ENCODE measurements at regions not wholly inside any gene's neighbourhood (a gene's known extent, or its start where the extent isn't known, plus 50 kb on each side); places are given as distances from the start of the nearest gene placed in this dataset.

DNA sequence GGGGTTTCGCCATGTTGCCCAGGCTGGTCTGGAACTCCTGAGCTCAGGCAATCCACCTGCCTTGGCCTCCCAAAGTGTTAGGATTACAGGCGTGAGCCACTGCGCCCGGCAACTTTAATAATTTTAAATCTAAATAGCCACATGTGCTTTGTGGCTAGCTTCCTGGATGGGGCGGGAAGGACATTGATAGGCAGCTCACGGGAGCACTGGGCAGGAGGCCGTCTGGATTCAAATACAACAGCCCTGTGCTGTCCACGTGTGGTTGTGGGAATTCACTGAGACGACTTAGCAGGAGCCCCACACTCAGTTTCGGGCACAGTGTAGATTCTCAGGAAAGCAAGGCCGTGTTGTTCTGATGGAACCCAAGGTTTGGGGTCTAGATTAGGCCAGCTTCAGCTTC, 177.1 kb downstream of the ETS2 start:
- TF ChIP-seq EZH2 (IDR thresholded peaks at IDR 0.05; ENCODE audit: borderline replicate concordance, low read depth, low read length, severe bottlenecking), result no peak
- TF ChIP-seq, protein P1, sequence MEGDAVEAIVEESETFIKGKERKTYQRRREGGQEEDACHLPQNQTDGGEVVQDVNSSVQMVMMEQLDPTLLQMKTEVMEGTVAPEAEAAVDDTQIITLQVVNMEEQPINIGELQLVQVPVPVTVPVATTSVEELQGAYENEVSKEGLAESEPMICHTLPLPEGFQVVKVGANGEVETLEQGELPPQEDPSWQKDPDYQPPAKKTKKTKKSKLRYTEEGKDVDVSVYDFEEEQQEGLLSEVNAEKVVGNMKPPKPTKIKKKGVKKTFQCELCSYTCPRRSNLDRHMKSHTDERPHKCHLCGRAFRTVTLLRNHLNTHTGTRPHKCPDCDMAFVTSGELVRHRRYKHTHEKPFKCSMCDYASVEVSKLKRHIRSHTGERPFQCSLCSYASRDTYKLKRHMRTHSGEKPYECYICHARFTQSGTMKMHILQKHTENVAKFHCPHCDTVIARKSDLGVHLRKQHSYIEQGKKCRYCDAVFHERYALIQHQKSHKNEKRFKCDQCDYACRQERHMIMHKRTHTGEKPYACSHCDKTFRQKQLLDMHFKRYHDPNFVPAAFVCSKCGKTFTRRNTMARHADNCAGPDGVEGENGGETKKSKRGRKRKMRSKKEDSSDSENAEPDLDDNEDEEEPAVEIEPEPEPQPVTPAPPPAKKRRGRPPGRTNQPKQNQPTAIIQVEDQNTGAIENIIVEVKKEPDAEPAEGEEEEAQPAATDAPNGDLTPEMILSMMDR (IDR thresholded peaks at IDR 0.05; ENCODE audit: borderline replicate concordance, extremely low read depth, low read length, poor library complexity, severe bottlenecking), result no peak
- Histone ChIP-seq H3K36me3 (ENCODE audit: insufficient read depth, low read length) (no peaks in the 10 kb centered on the region), H3K27ac (ENCODE audit: low read length) (peak overlapping the region; percentile 100), H3K27me3 (ENCODE audit: insufficient read depth, low read length, poor library complexity) (no peaks in the 10 kb centered on the region), H3K4me3 (ENCODE audit: low read depth in 1 of 2, low read length in 2 of 2) (no peak overlapping the region), H3K9ac (ENCODE audit: low read depth, low read length) (peak overlapping the region; percentile 76; the same call in 1 of the 2 replicates), H3K79me2 (ENCODE audit: insufficient read depth, low read length) (peaks cover 3% of the 10 kb centered on the region; the same call in 1 of the 2 replicates), H3K4me2 (ENCODE audit: insufficient read depth, low read length) (no peak overlapping the region), H3K9me3 (ENCODE audit: insufficient read depth, low read length, severe bottlenecking) (no peaks in the 10 kb centered on the region), H4K20me1 (ENCODE audit: insufficient read depth, low read length) (no peaks in the 10 kb centered on the region), H3K4me1 (ENCODE audit: insufficient read depth, low read length) (peaks cover 95% of the 10 kb centered on the region), H2AFZ (ENCODE audit: low read depth, low read length) (no peak overlapping the region)
- no peak for DNase-seq
- no peak for ATAC-seq (ENCODE audit: insufficient read depth, low read depth)

DNA sequence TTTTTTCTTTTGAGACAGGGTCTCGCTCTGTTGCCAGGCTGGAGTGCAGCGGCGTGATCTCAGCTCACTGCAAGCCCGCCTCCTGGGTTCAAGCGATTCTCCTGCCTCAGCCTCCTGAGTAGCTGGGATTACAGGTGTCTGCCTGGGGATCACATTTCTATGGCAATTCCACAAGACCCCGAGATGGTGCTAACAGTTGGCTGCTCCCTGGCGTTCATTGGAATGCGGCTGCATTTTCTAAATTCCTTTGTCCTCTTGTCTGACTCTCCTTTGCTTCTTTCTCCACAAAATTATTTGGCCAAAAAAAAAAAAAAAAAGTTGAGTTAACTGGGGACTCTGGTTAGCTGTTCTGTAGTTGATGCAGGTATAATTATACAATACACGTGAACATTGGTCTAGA, 176.4 kb downstream of the ETS2 start:
- DNase-seq (no peak), ATAC-seq (ENCODE audit: insufficient read depth, low read depth) (no peak)
- no peak overlapping the region for H2AFZ ChIP-seq (ENCODE audit: low read depth, low read length)
- peak overlapping the region; percentile 60 for H3K9ac ChIP-seq (ENCODE audit: low read depth, low read length)
- H3K27ac ChIP-seq (ENCODE audit: low read length), result peak overlapping the region; percentile 100
- 0 out of 2 replicates have a peak overlapping the region, but pooled peaks have one; percentile 59 for H3K4me2 ChIP-seq (ENCODE audit: insufficient read depth, low read length)
- H3K4me3 ChIP-seq (ENCODE audit: low read depth in 1 of 2, low read length in 2 of 2), result no peak overlapping the region
- no peaks in the 10 kb centered on the region for H3K27me3 ChIP-seq (ENCODE audit: insufficient read depth, low read length, poor library complexity)
- peaks cover 88% of the 10 kb centered on the region for H3K4me1 ChIP-seq (ENCODE audit: insufficient read depth, low read length)
- TF ChIP-seq EZH2 (IDR thresholded peaks at IDR 0.05; ENCODE audit: borderline replicate concordance, low read depth, low read length, severe bottlenecking), result no peak
- TF ChIP-seq, protein P1 (IDR thresholded peaks at IDR 0.05; ENCODE audit: borderline replicate concordance, extremely low read depth, low read length, poor library complexity, severe bottlenecking), result no peak
- no peaks in the 10 kb centered on the region for H3K36me3 ChIP-seq (ENCODE audit: insufficient read depth, low read length)
- H3K9me3 ChIP-seq (ENCODE audit: insufficient read depth, low read length, severe bottlenecking), result no peaks in the 10 kb centered on the region
- H4K20me1 ChIP-seq (ENCODE audit: insufficient read depth, low read length), result no peaks in the 10 kb centered on the region
- peaks cover 3% of the 10 kb centered on the region; the same call in 1 of the 2 replicates for H3K79me2 ChIP-seq (ENCODE audit: insufficient read depth, low read length)

DNA sequence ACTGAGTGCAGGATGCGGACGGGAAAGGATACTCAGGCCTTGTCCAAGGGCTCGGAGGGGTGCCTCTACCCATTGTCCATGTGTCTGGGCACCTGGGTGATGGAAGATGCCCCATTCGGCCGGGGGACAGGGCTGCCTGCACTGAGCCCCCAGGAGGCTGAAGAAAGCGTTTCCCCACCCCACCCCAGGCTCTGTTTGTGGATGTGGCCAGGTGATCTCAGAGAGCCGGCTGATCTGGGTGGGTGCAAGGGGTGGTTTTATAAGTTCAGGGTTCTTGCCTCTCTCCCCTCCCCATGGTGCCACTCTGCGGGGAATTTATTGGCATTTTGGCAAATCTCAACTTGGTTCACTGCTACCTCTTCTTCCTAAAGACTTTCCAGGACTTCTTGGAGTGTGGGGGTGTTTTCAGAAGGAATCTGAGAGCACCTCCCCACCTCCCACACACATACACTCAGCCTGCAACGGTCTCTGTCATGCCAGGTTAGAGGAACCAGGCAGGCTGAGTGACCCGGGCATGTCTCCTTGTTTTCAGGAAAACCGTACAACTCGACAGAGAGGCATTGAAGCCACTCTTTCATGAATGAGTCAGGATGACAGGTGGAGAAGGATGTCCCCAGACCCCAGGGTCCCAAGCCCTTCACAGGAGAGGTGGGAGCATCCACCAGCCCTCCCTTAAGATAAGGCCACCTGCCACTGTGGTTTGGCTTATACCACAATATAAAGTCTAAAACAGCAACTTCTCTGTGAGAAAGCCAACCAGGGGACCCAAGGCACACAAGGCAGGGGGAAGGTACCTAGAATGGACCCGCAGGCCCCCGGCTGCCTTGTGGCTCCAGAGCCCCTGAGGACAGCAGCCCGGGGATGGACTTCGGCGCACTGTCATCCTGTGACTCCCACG, 174.9 kb downstream of the ETS2 start:
- peak; percentile 90 for DNase-seq
- no peaks in the 10 kb centered on the region for H3K36me3 ChIP-seq (ENCODE audit: insufficient read depth, low read length)
- H3K4me2 ChIP-seq (ENCODE audit: insufficient read depth, low read length), result peak overlapping the region; percentile 59
- ATAC-seq (ENCODE audit: insufficient read depth, low read depth), result peak; percentile 66
- H3K9me3 ChIP-seq (ENCODE audit: insufficient read depth, low read length, severe bottlenecking), result no peaks in the 10 kb centered on the region
- H3K27me3 ChIP-seq (ENCODE audit: insufficient read depth, low read length, poor library complexity), result no peaks in the 10 kb centered on the region
- H4K20me1 ChIP-seq (ENCODE audit: insufficient read depth, low read length), result no peaks in the 10 kb centered on the region
- TF ChIP-seq EZH2 (IDR thresholded peaks at IDR 0.05; ENCODE audit: borderline replicate concordance, low read depth, low read length, severe bottlenecking), result no peak
- TF ChIP-seq, protein P1 (IDR thresholded peaks at IDR 0.05; ENCODE audit: borderline replicate concordance, extremely low read depth, low read length, poor library complexity, severe bottlenecking), result no peak
- peaks cover 81% of the 10 kb centered on the region for H3K4me1 ChIP-seq (ENCODE audit: insufficient read depth, low read length)
- peak overlapping the region; percentile 40; the same call in 1 of the 2 replicates for H2AFZ ChIP-seq (ENCODE audit: low read depth, low read length)
- H3K79me2 ChIP-seq (ENCODE audit: insufficient read depth, low read length), result 0 out of 2 replicates have a peak, but pooled peaks cover 3% of the 10 kb centered on the region
- H3K4me3 ChIP-seq (ENCODE audit: low read depth in 1 of 2, low read length in 2 of 2), result peak overlapping the region in 1 of 2 experiments; percentile 48; a peak in 2 of 4 replicates
- H3K9ac ChIP-seq (ENCODE audit: low read depth, low read length), result peak overlapping the region; percentile 60
- H3K27ac ChIP-seq (ENCODE audit: low read length), result peak overlapping the region; percentile 100
